Activated T-cell treated with anti-CD3 and anti-CD28 coated beads for 24 hours (primary cell): ENCODE measurements at regions not wholly inside any gene's neighbourhood (a gene's known extent, or its start where the extent isn't known, plus 50 kb on each side); places are given as distances from the start of the nearest gene placed in this dataset.

Experiments
- DNase-seq: peaks from one replicate; pipeline ENCODE4 v3.0.0-alpha.2; 2020; ENCODE audit warnings: low read depth

- DNase-seq: no peak
Measured at GRCh38 chr3:83092521-83093221, 1331.2 kb upstream of the GBE1 start.

- DNase-seq: no peak
Measured at GRCh38 chr3:83076041-83076440, 1314.6 kb upstream of the GBE1 start.

- no peak for DNase-seq
Measured at GRCh38 chr3:83074485-83074884, 1313.0 kb upstream of the GBE1 start.

- DNase-seq: no peak
Measured at GRCh38 chr3:83065851-83066460, 1304.5 kb upstream of the GBE1 start.

- DNase-seq: no peak
Measured at GRCh38 chr3:83063446-83063845, 1302.0 kb upstream of the GBE1 start.

GRCh38 chr3:83048556-83048955, 1287.1 kb upstream of the GBE1 start:
- no peak for DNase-seq

- DNase-seq: no peak
Measured at GRCh38 chr3:83039422-83039821, 1278.0 kb upstream of the GBE1 start.

GRCh38 chr3:83035704-83036010, 1274.2 kb upstream of the GBE1 start:
- no peak for DNase-seq

- DNase-seq: no peak
Measured at GRCh38 chr3:83034806-83035703, 1273.6 kb upstream of the GBE1 start.

GRCh38 chr3:83033133-83033532, 1271.7 kb upstream of the GBE1 start:
- DNase-seq: no peak

GRCh38 chr3:83023086-83023485, 1261.6 kb upstream of the GBE1 start:
- DNase-seq: no peak

GRCh38 chr3:83011481-83011880, 1250.0 kb upstream of the GBE1 start:
- DNase-seq: no peak

GRCh38 chr3:83003917-83004316, 1242.5 kb upstream of the GBE1 start:
- no peak for DNase-seq

GRCh38 chr3:83002869-83003445, 1241.5 kb upstream of the GBE1 start:
- DNase-seq: no peak

- no peak for DNase-seq
Measured at GRCh38 chr3:82999777-83000176, 1238.3 kb upstream of the GBE1 start.

- no peak for DNase-seq
Measured at GRCh38 chr3:82978368-82978767, 1216.9 kb upstream of the GBE1 start.

GRCh38 chr3:82977871-82978270, 1216.4 kb upstream of the GBE1 start:
- DNase-seq: no peak

- no peak for DNase-seq
Measured at GRCh38 chr3:82973791-82974190, 1212.3 kb upstream of the GBE1 start.

- DNase-seq: no peak
Measured at GRCh38 chr3:82960379-82960778, 1198.9 kb upstream of the GBE1 start.

- no peak for DNase-seq
Measured at GRCh38 chr3:82957696-82958095, 1196.3 kb upstream of the GBE1 start.

- DNase-seq: no peak
Measured at GRCh38 chr3:82957079-82957478, 1195.6 kb upstream of the GBE1 start.

- DNase-seq: no peak
Measured at GRCh38 chr3:82954486-82954885, 1193.0 kb upstream of the GBE1 start.

GRCh38 chr3:82942041-82942440, 1180.6 kb upstream of the GBE1 start:
- DNase-seq: no peak
